Panc1 (cell line): ENCODE measurements at regions not wholly inside any gene's neighbourhood (a gene's known extent, or its start where the extent isn't known, plus 50 kb on each side); places are given as distances from the start of the nearest gene placed in this dataset.

Source experiments
- CTCF ChIP-seq: fragments of 450-650 bp; IDR thresholded peaks from 2 replicates; pipeline ENCODE4 v1.5.1; 2017; ENCODE audit warnings: mild to moderate bottlenecking
- POLR2AphosphoS5 ChIP-seq: IDR thresholded peaks from 2 replicates; pipeline ENCODE4 v1.6.1; 2012; ENCODE audit warnings: mild to moderate bottlenecking, low read depth, low read length, moderate library complexity
- SIN3A ChIP-seq: IDR thresholded peaks from 2 replicates; pipeline ENCODE4 v1.6.1; 2012; ENCODE audit warnings: low read depth, mild to moderate bottlenecking, low read length, moderate library complexity, borderline replicate concordance; ENCODE audit not compliant: insufficient read depth
- TCF7L2 ChIP-seq: IDR thresholded peaks from 2 replicates; pipeline ENCODE4 v1.6.1; 2011; ENCODE audit warnings: mild to moderate bottlenecking, low read depth, low read length, inconsistent platforms

- no peak for TF ChIP-seq CTCF
- TF ChIP-seq SIN3A = no peak
- TF ChIP-seq POLR2AphosphoS5 = no peak
- no peak for TF ChIP-seq TCF7L2
Observed at GRCh38 chr7:52794621-52795020, 240.8 kb upstream of the POM121L12 start.
